Heart left ventricle (tissue), 13 donors: ENCODE measurements at regions not wholly inside any gene's neighbourhood (a gene's known extent, or its start where the extent isn't known, plus 50 kb on each side); places are given as distances from the start of the nearest gene placed in this dataset.
"Not testable (repeated sequence)": the region's sequence is repeated elsewhere in the genome, so short reads cannot be mapped to it uniquely, and the experiment has no call there.

Experiments used
- POLR2A ChIP-seq, 2 donors: fragments of 450-650 bp; IDR thresholded peaks; one replicate each; pipeline ENCODE4 v1.6.1; 2017; ENCODE audit warnings: antibody characterized with exemption in 2 of 2, mild to moderate bottlenecking in 2 of 2, moderate library complexity in 2 of 2
- TF ChIP-seq, protein P1 (sequence below), 12 donors: fragments of 200-600 bp; sonication (generic) in 4 of 12; IDR thresholded peaks; one replicate each; pipeline versions ENCODE4 v1.5.0 to v1.8.0; 2018 to 2022; ENCODE audit warnings: antibody characterized with exemption in 12 of 12, mild to moderate bottlenecking in 5 of 12
- donor health status: ischemic (EF 13 %, LVEDD 7.1; RV severe dilation, severe dysfunction).
- donor health status: DM: no; HTN: yes; CAD: no.
- donor health status: DM: no; HTN: no; CAD: no.
- donor health status: ischemic (EF 25% LVEDD 6.9; RV normal size, moderate dysfunction).
- donor health status: ischemic (EF 25% LVEDD 5.7; RV mildly dilated, moderate dysfunction).
- donor health status: ischemic (EF 35%, LVEDD 5.7; RV mildly dilated, moderate dysfunction).
- donor health status: nonischemic (EF 11% LVEDD 7.7; RV severe dilation, severe dysfunction).
- donor health status: DM: yes; HTN: yes; CAD: no.
- donor health status: PGD.
- donor health status: ischemic (EF 29% LVEDD 5.4; RV normal size, mild dysfunction).
- donor health status: nonischemic (EF 23%, LVEDD 6.1; RV moderate dilation, normal function).

DNA sequence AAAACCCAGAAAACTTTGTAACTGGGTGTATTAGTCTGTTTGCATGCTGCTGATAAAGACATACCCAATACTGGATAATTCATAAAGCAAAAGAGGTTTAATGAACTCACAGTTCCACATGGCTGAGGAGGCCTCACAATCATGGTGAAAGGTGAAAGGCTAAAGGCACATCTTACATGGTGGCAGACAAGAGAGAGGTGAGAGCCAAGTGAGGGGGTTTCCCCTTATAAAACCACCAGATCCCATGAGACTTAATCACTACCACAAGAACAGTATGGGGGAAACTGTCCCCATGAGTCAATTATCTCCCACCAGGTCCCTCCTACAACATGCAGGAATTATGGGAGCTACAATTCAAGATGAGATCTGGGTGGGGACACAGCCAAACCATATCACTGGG lies 68.9 kb upstream of the TNKS2 start:
- not testable (repeated sequence) for TF ChIP-seq POLR2A (IDR thresholded peaks at IDR 0.05)
- TF ChIP-seq, protein P1, sequence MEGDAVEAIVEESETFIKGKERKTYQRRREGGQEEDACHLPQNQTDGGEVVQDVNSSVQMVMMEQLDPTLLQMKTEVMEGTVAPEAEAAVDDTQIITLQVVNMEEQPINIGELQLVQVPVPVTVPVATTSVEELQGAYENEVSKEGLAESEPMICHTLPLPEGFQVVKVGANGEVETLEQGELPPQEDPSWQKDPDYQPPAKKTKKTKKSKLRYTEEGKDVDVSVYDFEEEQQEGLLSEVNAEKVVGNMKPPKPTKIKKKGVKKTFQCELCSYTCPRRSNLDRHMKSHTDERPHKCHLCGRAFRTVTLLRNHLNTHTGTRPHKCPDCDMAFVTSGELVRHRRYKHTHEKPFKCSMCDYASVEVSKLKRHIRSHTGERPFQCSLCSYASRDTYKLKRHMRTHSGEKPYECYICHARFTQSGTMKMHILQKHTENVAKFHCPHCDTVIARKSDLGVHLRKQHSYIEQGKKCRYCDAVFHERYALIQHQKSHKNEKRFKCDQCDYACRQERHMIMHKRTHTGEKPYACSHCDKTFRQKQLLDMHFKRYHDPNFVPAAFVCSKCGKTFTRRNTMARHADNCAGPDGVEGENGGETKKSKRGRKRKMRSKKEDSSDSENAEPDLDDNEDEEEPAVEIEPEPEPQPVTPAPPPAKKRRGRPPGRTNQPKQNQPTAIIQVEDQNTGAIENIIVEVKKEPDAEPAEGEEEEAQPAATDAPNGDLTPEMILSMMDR (IDR thresholded peaks at IDR 0.05), result not testable (repeated sequence)
